Stomach (tissue), 8 donors: ENCODE measurements at regions not wholly inside any gene's neighbourhood (a gene's known extent, or its start where the extent isn't known, plus 50 kb on each side); places are given as distances from the start of the nearest gene placed in this dataset.
"Not testable (repeated sequence)": the region's sequence is repeated elsewhere in the genome, so short reads cannot be mapped to it uniquely, and the experiment has no call there.

Experiments used
- DNase-seq, 2 donors: peaks; one replicate each; pipeline versions ENCODE4 v3.0.0 to v3.0.0-alpha.2; 2013 to 2019
- H3K27ac ChIP-seq, 5 donors: fragments of 200-600 bp in 4 of 5; sonication (generic) in 4 of 5; one replicate each; pipeline ENCODE4 v1.5.1; 2013 to 2019; ENCODE audit warnings: mild to moderate bottlenecking in 1 of 5, moderate library complexity in 1 of 5
- H3K27me3 ChIP-seq, 3 donors: fragments of 200-600 bp; sonication (generic); one replicate each; pipeline ENCODE4 v1.5.1; 2017 to 2019; ENCODE audit warnings: mixed run types in 1 of 3
- H3K36me3 ChIP-seq, 4 donors: fragments of 200-600 bp; sonication (generic); 1 replicate in 3 of 4; 2 replicates in 1 of 4; pipeline ENCODE4 v1.5.1; 2016 to 2019
- H3K4me1 ChIP-seq, 4 donors: fragments of 200-600 bp; sonication (generic); one replicate each; pipeline ENCODE4 v1.5.1; 2016 to 2019
- H3K4me3 ChIP-seq, 4 donors: fragments of 200-600 bp; sonication (generic) in 3 of 4; one replicate each; pipeline ENCODE4 v1.5.1; 2016 to 2019; ENCODE audit warnings: mild to moderate bottlenecking in 1 of 4
- H3K9me3 ChIP-seq, 4 donors: fragments of 200-600 bp; sonication (generic); one replicate each; pipeline ENCODE4 v1.5.1; 2016 to 2019
- CTCF ChIP-seq, 7 experiments: fragments of 450-650 bp in 4 of 7; fragments of 200-600 bp in 3 of 7; sonication (generic) in 3 of 7; IDR thresholded peaks; one replicate each; pipeline ENCODE4 v1.5.1; 2016 to 2019; ENCODE audit warnings: antibody characterized with exemption in 7 of 7, control low read depth in 2 of 7, mild to moderate bottlenecking in 1 of 7
- EP300 ChIP-seq: sonication (generic); formaldehyde crosslinking; IDR thresholded peaks from one replicate; pipeline ENCODE4 v1.6.1; 2017; ENCODE audit warnings: antibody characterized with exemption
- POLR2A ChIP-seq, 4 donors: fragments of 450-650 bp; IDR thresholded peaks; one replicate each; pipeline ENCODE4 v1.6.1; 2016; ENCODE audit warnings: antibody characterized with exemption in 4 of 4, control low read depth in 2 of 4, mild to moderate bottlenecking in 1 of 4, moderate library complexity in 1 of 4
- POLR2AphosphoS5 ChIP-seq, 3 donors: sonication (generic); formaldehyde crosslinking; IDR thresholded peaks; one replicate each; pipeline ENCODE4 v1.6.1; 2016; ENCODE audit warnings: antibody characterized with exemption in 3 of 3
- WGBS, 5 donors: extraction: QIAGEN DNeasy Blood & Tissue Kit in 3 of 5; methylation state at CpG; one replicate each; pipeline versions ENCODE4 v1.1.5 to v1.1.7; 2013 to 2018; 5-methylcytosine and 5-hydroxymethylcytosine counted together
- intact Hi-C: fragments of 100-400 bp; cut with DNase I; formaldehyde crosslinking; loops from one replicate; pipeline ENCODE4 v1.15.1; 2023; ENCODE audit warnings: low total_unique reads
- donor health status: healthy with polysubstance abuse.
- donor health status: Bipolar disorder and iron deficiency.
- donor health status: healthy.

GRCh38 chr20:50453533-50454244, 56.5 kb upstream of the PTPN1 start:
- TF ChIP-seq POLR2AphosphoS5 (IDR thresholded peaks at IDR 0.05) (no peak), CTCF (IDR thresholded peaks at IDR 0.05) (no peak), EP300 (no peak), POLR2A (IDR thresholded peaks at IDR 0.05) (no peak)
- Histone ChIP-seq H3K27ac (no peak overlapping the region), H3K36me3 (no peaks in the 10 kb centered on the region), H3K4me3 (no peak overlapping the region), H3K4me1 (peaks cover 32 to 45% (median 35%) of the 10 kb centered on the region in 4 donors), H3K9me3 (no peaks in the 10 kb centered on the region), H3K27me3 (no peaks in the 10 kb centered on the region)
- 53 to 74% (median 60%) methylated on average over 6 of the region's 6 CpGs for WGBS, 5 donors
- intact Hi-C loops: loop anchor here (10.0 kb wide), 1 partner anchor 59 kb away; no protein-coding TSS in a partner anchor
- no peak for DNase-seq

DNA sequence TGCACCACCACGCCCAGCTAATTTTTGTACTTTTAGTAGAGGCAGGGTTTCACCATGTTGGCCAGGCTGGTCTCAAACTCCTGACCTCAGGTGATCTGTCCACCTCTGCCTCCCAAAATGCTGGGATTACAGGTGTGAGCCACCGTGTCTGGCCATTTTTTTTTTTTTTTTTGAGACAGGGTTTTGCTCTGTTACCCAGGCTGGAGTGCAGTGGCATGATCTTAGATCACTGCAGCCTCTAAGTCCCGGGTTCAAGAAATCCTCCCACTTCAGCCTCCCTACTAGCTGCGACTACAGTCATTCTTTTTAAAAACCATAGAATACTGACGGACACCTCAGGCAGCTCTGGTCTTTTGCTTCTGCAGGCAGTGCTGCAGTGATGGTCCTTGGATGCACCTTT, 54.9 kb upstream of the PTPN1 start:
- Histone ChIP-seq H3K4me1 (peaks cover 29 to 43% (median 35%) of the 10 kb centered on the region in 4 donors), H3K27ac (peak overlapping the region in 4 of 5 donors; percentile 41 to 62 (median 58))
- not testable (repeated sequence) for H3K9me3 ChIP-seq, H3K36me3 ChIP-seq, DNase-seq, H3K27me3 ChIP-seq, H3K4me3 ChIP-seq
- intact Hi-C loops: loop anchor here (10.0 kb wide), 1 partner anchor 60 kb away; no protein-coding TSS in a partner anchor
- 67 to 73% (median 72%) methylated on average over 5 of the region's 5 CpGs for WGBS, 5 donors

DNA sequence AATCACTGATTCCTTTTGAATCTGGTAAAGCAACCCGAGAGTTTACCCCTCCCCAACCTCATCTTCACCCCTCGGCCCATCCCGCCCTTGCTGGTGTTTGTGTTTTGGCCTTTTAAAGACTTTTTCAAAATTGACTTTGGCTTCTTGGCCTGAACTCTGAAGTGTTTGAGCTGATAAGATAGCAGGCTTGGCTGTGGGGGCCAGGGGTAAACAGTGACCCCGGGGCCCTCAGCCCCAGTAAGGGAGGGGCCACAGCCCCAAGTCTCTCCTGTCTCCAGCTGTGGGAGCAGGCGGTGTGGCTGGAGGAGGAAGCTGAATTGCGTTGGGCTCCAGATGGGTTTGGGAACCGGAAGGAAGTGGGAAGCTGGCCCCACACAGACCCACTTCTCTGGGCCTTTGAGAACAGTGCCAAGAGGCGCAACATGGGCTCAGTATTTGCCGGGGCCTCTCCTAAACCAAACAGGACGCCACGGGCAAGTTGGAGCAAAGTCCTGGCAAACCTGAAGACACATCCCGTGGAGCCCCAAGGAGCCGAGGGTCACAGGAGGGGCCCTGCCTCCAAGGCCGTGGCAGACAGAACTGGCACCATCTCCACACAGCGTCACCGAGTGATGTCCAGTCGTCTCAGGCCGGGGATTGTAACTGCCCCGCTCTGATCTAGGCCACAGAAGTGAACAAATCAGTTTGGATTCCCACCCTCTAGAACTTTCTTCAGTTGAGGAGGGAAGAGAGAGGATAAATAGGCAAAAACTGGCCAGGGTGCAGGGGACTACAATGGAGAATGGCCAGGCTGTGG, 54.3 kb upstream of the PTPN1 start:
- Histone ChIP-seq H3K27ac (peak overlapping the region in 4 of 5 donors; percentile 41 to 62 (median 58)), H3K9me3 (no peaks in the 10 kb centered on the region), H3K4me1 (peaks cover 28 to 43% (median 38%) of the 10 kb centered on the region in 4 donors), H3K27me3 (no peaks in the 10 kb centered on the region), H3K4me3 (no peak overlapping the region), H3K36me3 (no peaks in the 10 kb centered on the region)
- peak; percentile 64 to 71 for DNase-seq
- intact Hi-C loops: loop anchor here (10.0 kb wide), 1 partner anchor 61 kb away; no protein-coding TSS in a partner anchor
- WGBS, 5 donors: 27 to 43% (median 36%) methylated on average over 17 to 19 of the region's 19 CpGs
- TF ChIP-seq POLR2A (IDR thresholded peaks at IDR 0.05): no peak
- peak in 1 of 3 donors; percentile 8 for TF ChIP-seq POLR2AphosphoS5 (IDR thresholded peaks at IDR 0.05)

GRCh38 chr20:50456452-50457324, 53.5 kb upstream of the PTPN1 start:
- intact Hi-C loops: loop anchor here (10.0 kb wide), 1 partner anchor 62 kb away; no protein-coding TSS in a partner anchor
- 83 to 90% (median 88%) methylated on average over 7 to 8 of the region's 8 CpGs for WGBS, 5 donors

More at GRCh38 chr20:50456452-50457324, 53.5 kb upstream of the PTPN1 start:
- Histone ChIP-seq H3K27ac (peak overlapping the region in 4 of 5 donors; percentile 41 to 62 (median 58)), H3K4me3 (no peak overlapping the region), H3K9me3 (no peaks in the 10 kb centered on the region), H3K36me3 (no peaks in the 10 kb centered on the region), H3K27me3 (no peaks in the 10 kb centered on the region), H3K4me1 (peaks cover 19 to 41% (median 33%) of the 10 kb centered on the region in 4 donors)
- TF ChIP-seq POLR2AphosphoS5 (IDR thresholded peaks at IDR 0.05) (no peak), EP300 (no peak), POLR2A (IDR thresholded peaks at IDR 0.05) (no peak), CTCF (IDR thresholded peaks at IDR 0.05) (peak in 1 of 7 experiments; percentile 13)
- DNase-seq: no peak
